ENCODE measurements at regions not wholly inside any gene's neighbourhood (a gene's known extent, or its start where the extent isn't known, plus 50 kb on each side); places are given as distances from the start of the nearest gene placed in this dataset.

GRCh38 chr12:24751181-24751580 is 197.7 kb downstream of the BCAT1 start:
- CTCF ChIA-PET (ENCODE audit: low intra/inter-chr PET ratio, low total read pairs), result no interaction called here
- in situ Hi-C loops (cut with HindIII; ENCODE audit: extremely low pct_ligation_motif_present, low pct_unique_long_range_greater_than_20kb), result loop anchor here (10.0 kb wide), 1 partner anchor 806 kb away; the partner anchor contains the start of gene SOX5
- no TSS peak for BruUV-seq (replicated peaks)

More at GRCh38 chr12:24751181-24751580, 197.7 kb downstream of the BCAT1 start:
- Histone ChIP-seq H3K27ac (ENCODE audit: extremely low read length, insufficient read depth, low read length) (peak overlapping the region; percentile 34), H3K36me3 (replicated peaks in 1 of 2; ENCODE audit: control insufficient read depth in 1 of 2, insufficient read depth in 2 of 2, low read length in 2 of 2) (no peaks in the 10 kb centered on the region), H3K27me3 (ENCODE audit: control insufficient read depth in 1 of 2, insufficient read depth in 2 of 2, low read length in 2 of 2) (no peaks in the 10 kb centered on the region), H3K4me2 (ENCODE audit: low read depth, low read length) (peak overlapping the region; percentile 45), H2AFZ (ENCODE audit: low read length) (no peak overlapping the region), H4K20me1 (ENCODE audit: insufficient read depth, low read length) (no peaks in the 10 kb centered on the region), H3K79me2 (ENCODE audit: insufficient read depth, low read length) (peaks cover 5% of the 10 kb centered on the region), H3K9ac (ENCODE audit: insufficient read depth, low read depth, low read length) (peak overlapping the region; percentile 37), H3K9me3 (ENCODE audit: low read length) (no peaks in the 10 kb centered on the region), H3K4me3 (replicated peaks in 1 of 3; ENCODE audit: insufficient read depth in 1 of 3, low read depth in 2 of 3, low read length in 3 of 3) (peak overlapping the region in 2 of 3 experiments; percentile 31 to 34; a peak in 3 of 6 replicates), H3K4me1 (ENCODE audit: insufficient read depth, low read length) (peaks cover 98% of the 10 kb centered on the region)
- 95% methylated on average over 3 of the region's 3 CpGs for WGBS (ENCODE audit: low lambda C conversion rate)
- FAIRE-seq, result no peak
- no peak for DNase-seq (ENCODE audit: low spot score)
- TF ChIP-seq BRF2 (CRISPR knock-in tag; IDR thresholded peaks at IDR 0.05) (no peak), CEBPG (CRISPR knock-in tag; IDR thresholded peaks at IDR 0.05) (no peak), AHR (CRISPR knock-in tag; IDR thresholded peaks at IDR 0.05) (no peak), XBP1 (CRISPR knock-in tag; IDR thresholded peaks at IDR 0.05) (no peak), RORA (CRISPR knock-in tag; IDR thresholded peaks at IDR 0.05) (no peak), ZNF160 (CRISPR knock-in tag; IDR thresholded peaks at IDR 0.05) (no peak), HOXA7 (CRISPR knock-in tag; IDR thresholded peaks at IDR 0.05) (no peak), NR1H2 (CRISPR knock-in tag; IDR thresholded peaks at IDR 0.05; ENCODE audit: borderline replicate concordance, low read depth) (no peak), ZBTB34 (CRISPR knock-in tag; IDR thresholded peaks at IDR 0.05) (no peak), HHEX (CRISPR knock-in tag; IDR thresholded peaks at IDR 0.05) (no peak), ZNF782 (CRISPR knock-in tag; IDR thresholded peaks at IDR 0.05; ENCODE audit: borderline replicate concordance) (no peak), ZNF563 (CRISPR knock-in tag; IDR thresholded peaks at IDR 0.05) (no peak), CREB1 (IDR thresholded peaks at IDR 0.05) (no peak), CREB1 (CRISPR knock-in tag; IDR thresholded peaks at IDR 0.05) (no peak)
- TF ChIP-seq, protein P1, sequence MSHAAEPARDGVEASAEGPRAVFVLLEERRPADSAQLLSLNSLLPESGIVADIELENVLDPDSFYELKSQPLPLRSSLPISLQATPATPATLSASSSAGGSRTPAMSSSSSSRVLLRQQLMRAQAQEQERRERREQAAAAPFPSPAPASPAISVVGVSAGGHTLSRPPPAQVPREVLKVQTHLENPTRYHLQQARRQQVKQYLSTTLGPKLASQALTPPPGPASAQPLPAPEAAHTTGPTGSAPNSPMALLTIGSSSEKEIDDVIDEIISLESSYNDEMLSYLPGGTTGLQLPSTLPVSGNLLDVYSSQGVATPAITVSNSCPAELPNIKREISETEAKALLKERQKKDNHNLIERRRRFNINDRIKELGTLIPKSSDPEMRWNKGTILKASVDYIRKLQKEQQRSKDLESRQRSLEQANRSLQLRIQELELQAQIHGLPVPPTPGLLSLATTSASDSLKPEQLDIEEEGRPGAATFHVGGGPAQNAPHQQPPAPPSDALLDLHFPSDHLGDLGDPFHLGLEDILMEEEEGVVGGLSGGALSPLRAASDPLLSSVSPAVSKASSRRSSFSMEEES (CRISPR knock-in tag; IDR thresholded peaks at IDR 0.05), result no peak
- no peak for ATAC-seq
- intact Hi-C loops (cut with micrococcal nuclease; ENCODE audit: unreplicated experiment), result loop anchor here (10.0 kb wide), 1 partner anchor 806 kb away; the partner anchor contains the start of gene SOX5
- POLR2A ChIA-PET, result no interaction called here

Data from HepG2 (cell line).